K562 (cell line): ENCODE measurements at regions not wholly inside any gene's neighbourhood (a gene's known extent, or its start where the extent isn't known, plus 50 kb on each side); places are given as distances from the start of the nearest gene placed in this dataset.

ENCODE experiments used
- ATAC-seq: fragments of 200-7000 bp; cut with Tn5 transposase; 3 replicates; pipeline ENCODE4 v1.9.1; 2020; ENCODE audit warnings: moderate library complexity
- BruUV-seq: library from RNA; stranded (reverse); fragments of 400-500 nt; replicated peaks from 2 replicates; lab custom pipeline; 2021; lab: Mats Ljungman, UMichigan
- CTCF ChIA-PET: fragments of 300-600 bp; formaldehyde crosslinking; extraction: SDS; loops from one replicate; lab custom pipeline; 2021; ENCODE audit warnings: low intra/inter-chr PET ratio; lab: Yijun Ruan, JAX
- POLR2A ChIA-PET: fragments of 300-600, 350-650 bp; sonication (Branson Sonifier 250); formaldehyde crosslinking; extraction: SDS; loops from one replicate; lab custom pipeline; 2021; ENCODE audit warnings: antibody characterized with exemption, inconsistent platforms; lab: Yijun Ruan, JAX
- DNase-seq, 4 experiments: peaks; one replicate each; pipeline versions ENCODE4 v3.0.0 to v3.0.0-alpha.2; 2011 to 2018; ENCODE audit warnings: low spot score in 3 of 4, mixed read lengths in 3 of 4; ENCODE audit errors: extremely low read depth in 1 of 4
- FAIRE-seq: peaks from 2 replicates; lab custom pipeline; 2011; peaks lifted over from hg19 to GRCh38; lab: Jason Lieb, UNC
- H2AFZ ChIP-seq: 2 replicates; pipeline ENCODE4 v1.6.0; 2011; ENCODE audit warnings: low read depth, low read length, control low read depth, inconsistent platforms
- H3K27ac ChIP-seq: fragments of 200-600 bp; 3 replicates; pipeline ENCODE4 v1.8.0; 2011; ENCODE audit warnings: low read depth, mild to moderate bottlenecking, control low read depth, inconsistent platforms, low read length, moderate library complexity, mixed read lengths; ENCODE audit errors: extremely low read depth
- H3K27me3 ChIP-seq, 2 experiments: fragments of 300-600 bp in 1 of 2; 2 replicates in 1 of 2; 3 replicates in 1 of 2; pipeline versions ENCODE4 v1.6.0 to v1.8.0; 2011; ENCODE audit warnings: inconsistent platforms in 2 of 2, low read length in 2 of 2, mild to moderate bottlenecking in 1 of 2, mixed read lengths in 1 of 2, moderate library complexity in 1 of 2; ENCODE audit not compliant: control insufficient read depth in 2 of 2, insufficient read depth in 2 of 2
- H3K36me3 ChIP-seq: fragments of 300-600 bp; 3 replicates; pipeline ENCODE4 v1.8.0; 2011; ENCODE audit warnings: mild to moderate bottlenecking, low read length, inconsistent platforms; ENCODE audit not compliant: control insufficient read depth, insufficient read depth
- H3K4me1 ChIP-seq, 2 experiments: fragments of 200-600 bp in 1 of 2; replicated peaks in 1 of 2; 2 replicates in 1 of 2; 3 replicates in 1 of 2; pipeline versions ENCODE4 v1.5.1 to v1.8.0; 2011; ENCODE audit warnings: inconsistent platforms in 2 of 2, low read length in 2 of 2, mild to moderate bottlenecking in 1 of 2, mixed read lengths in 1 of 2, moderate library complexity in 1 of 2; ENCODE audit not compliant: control insufficient read depth in 2 of 2, insufficient read depth in 2 of 2
- H3K4me2 ChIP-seq: 2 replicates; pipeline ENCODE4 v1.6.1; 2011; ENCODE audit warnings: low read length, control low read depth, inconsistent platforms, mixed read lengths; ENCODE audit not compliant: insufficient read depth
- H3K4me3 ChIP-seq: fragments of 200-600 bp; sonication (generic), shearing (Covaris generic); 2 replicates; pipeline ENCODE4 v1.5.1; 2016; ENCODE audit warnings: control low read depth, inconsistent platforms
- H3K79me2 ChIP-seq: fragments of 200-600 bp; 3 replicates; pipeline ENCODE4 v1.8.0; 2011; ENCODE audit warnings: low read length, inconsistent platforms; ENCODE audit not compliant: control insufficient read depth, insufficient read depth
- H3K9ac ChIP-seq, 2 experiments: 2 replicates each; pipeline versions ENCODE4 v1.6.0 to v1.6.1; 2011; ENCODE audit warnings: low read depth in 2 of 2, low read length in 2 of 2, control low read depth in 1 of 2, inconsistent platforms in 1 of 2, mild to moderate bottlenecking in 1 of 2, mixed read lengths in 1 of 2; ENCODE audit not compliant: insufficient read depth in 1 of 2
- H3K9me1 ChIP-seq: one replicate; pipeline ENCODE4 v1.6.0; 2011; ENCODE audit warnings: inconsistent platforms, mild to moderate bottlenecking, low read length, moderate library complexity; ENCODE audit not compliant: control insufficient read depth, insufficient read depth
- H3K9me3 ChIP-seq: replicated peaks from 2 replicates; pipeline ENCODE4 v1.5.1; 2011; ENCODE audit warnings: low read depth, low read length, inconsistent platforms; ENCODE audit not compliant: control insufficient read depth, insufficient read depth
- H4K20me1 ChIP-seq: replicated peaks from 2 replicates; pipeline ENCODE4 v1.6.1; 2011; ENCODE audit warnings: low read length, inconsistent platforms, mixed read lengths; ENCODE audit not compliant: control insufficient read depth, insufficient read depth
- BRD4 ChIP-seq: fragments of 200-600 bp; sonication (generic); IDR thresholded peaks from 2 replicates; pipeline ENCODE4 v1.6.1; 2017; ENCODE audit warnings: inconsistent platforms
- CREB1 ChIP-seq, 2 experiments: sonication (generic) in 1 of 2; formaldehyde crosslinking in 1 of 2; IDR thresholded peaks; 2 replicates each; pipeline versions ENCODE4 v1.6.1 to v1.8.0; 2012 to 2022; ENCODE audit warnings: inconsistent platforms in 1 of 2, mild to moderate bottlenecking in 1 of 2, missing genetic modification reagents in 1 of 2, moderate library complexity in 1 of 2
- EWSR1 ChIP-seq: fragments of 450-650 bp; IDR thresholded peaks from 2 replicates; pipeline ENCODE4 v1.6.1; 2018; ENCODE audit warnings: borderline replicate concordance, mild to moderate bottlenecking, low read depth, moderate library complexity; ENCODE audit not compliant: partially characterized antibody
- GATAD2A ChIP-seq: fragments of 450-650 bp; IDR thresholded peaks from 2 replicates; pipeline ENCODE4 v1.6.1; 2017
- HDAC2 ChIP-seq: fragments of 450-650 bp; IDR thresholded peaks from 2 replicates; pipeline ENCODE4 v1.6.1; 2016; ENCODE audit warnings: mild to moderate bottlenecking
- HDAC8 ChIP-seq: fragments of 450-650 bp; IDR thresholded peaks from 2 replicates; pipeline ENCODE4 v1.6.1; 2016; ENCODE audit warnings: mild to moderate bottlenecking, missing genetic modification characterization, moderate library complexity, missing compliant biosample characterization
- HINFP ChIP-seq: fragments of 450-650 bp; conservative IDR thresholded peaks from 2 replicates; pipeline ENCODE4 v1.6.1; 2016; ENCODE audit warnings: missing genetic modification characterization, low read depth, mild to moderate bottlenecking, control low read depth, missing compliant biosample characterization
- IRF2 ChIP-seq: sonication (generic); formaldehyde crosslinking; IDR thresholded peaks from 2 replicates; pipeline ENCODE4 v1.8.1; 2022; ENCODE audit warnings: mild to moderate bottlenecking, missing genetic modification reagents
- MNT ChIP-seq, 2 experiments: fragments of 450-650 bp; conservative IDR thresholded peaks; 2 replicates each; pipeline ENCODE4 v1.6.1; 2017; ENCODE audit warnings: mild to moderate bottlenecking in 2 of 2, moderate library complexity in 2 of 2
- MYC ChIP-seq, 2 experiments: fragments of 250-450 bp in 1 of 2; sonication (Bioruptor Pico) in 1 of 2; IDR thresholded peaks; 2 replicates each; pipeline versions ENCODE4 v1.5.1 to v1.6.1; 2012 to 2021; ENCODE audit warnings: low read depth in 2 of 2, borderline replicate concordance in 1 of 2, improper control_type of control experiment in 1 of 2, low read length in 1 of 2, mild to moderate bottlenecking in 1 of 2, moderate library complexity in 1 of 2
- STAT5B ChIP-seq: fragments of 250-450 bp; sonication (Bioruptor Pico); IDR thresholded peaks from 2 replicates; pipeline ENCODE4 v1.8.0; 2021; ENCODE audit warnings: mild to moderate bottlenecking, inconsistent platforms
- TARDBP ChIP-seq: fragments of 450-650 bp; IDR thresholded peaks from 2 replicates; pipeline ENCODE4 v1.6.1; 2016
- TFE3 ChIP-seq: fragments of 450-650 bp; formaldehyde crosslinking; IDR thresholded peaks from 2 replicates; pipeline ENCODE4 v1.4.0; 2020; ENCODE audit warnings: mild to moderate bottlenecking, mixed read lengths
- ZHX1 ChIP-seq: fragments of 150-350 bp; conservative IDR thresholded peaks from 2 replicates; pipeline ENCODE4 v1.6.1; 2014; ENCODE audit warnings: low read length
- WGBS: fragments of 100-300 bp; shearing (Covaris generic); methylation state at CpG from one replicate; pipeline ENCODE4 v1.1.6; 2016; ENCODE audit warnings: low coverage, mixed read lengths; ENCODE audit not compliant: insufficient coverage; ENCODE audit errors: missing lambda C conversion rate; 5-methylcytosine and 5-hydroxymethylcytosine counted together
- in situ Hi-C: fragments of 300-500 bp; cut with MboI; formaldehyde crosslinking; loops from 4 replicates; pipeline ENCODE4 v1.15.0; 2018; ENCODE audit warnings: inconsistent platforms, mixed read lengths
- intact Hi-C: fragments of 100-400 bp; cut with micrococcal nuclease; formaldehyde crosslinking; loops from 2 replicates; pipeline ENCODE4 v1.14.2; 2022

- TF ChIP-seq IRF2 (no peak), HDAC8 (no peak), EWSR1 (no peak), BRD4 (no peak), GATAD2A (no peak), MNT (conservative IDR thresholded peaks at IDR 0.05) (no peak), TARDBP (no peak)
- TF ChIP-seq, all 486 proteins: peak for 0
These were observed 624.4 kb downstream of the IRX1 start (continued) for GRCh38 chr5:4220016-4220415.

- Histone ChIP-seq H3K4me2 (no peak overlapping the region), H3K4me1 (no peaks in the 10 kb centered on the region), H3K9ac (no peak overlapping the region), H3K9me3 (no peaks in the 10 kb centered on the region; the same call in 1 of the 2 replicates), H4K20me1 (no peaks in the 10 kb centered on the region), H3K9me1 (no peaks in the 10 kb centered on the region), H3K79me2 (no peaks in the 10 kb centered on the region), H2AFZ (no peak overlapping the region), H3K27ac (no peak overlapping the region), H3K27me3 (no peaks in the 10 kb centered on the region; a peak in 1 of 5 replicates), H3K36me3 (no peaks in the 10 kb centered on the region), H3K4me3 (no peak overlapping the region)
- BruUV-seq = no TSS peak
- no peak for DNase-seq
- ATAC-seq = no peak
- POLR2A ChIA-PET = no interaction called here
- in situ Hi-C loops (no loop called here), intact Hi-C loops (no loop called here)
- WGBS = 0% methylated on average over 8 of the region's 8 CpGs
- no peak for FAIRE-seq
- CTCF ChIA-PET = interaction anchor here (0.6 kb wide), 1 partner anchor 109 kb away, joined by 3 read pairs; no protein-coding TSS in a partner anchor
- TF ChIP-seq ZHX1 = no peak
- no peak for TF ChIP-seq HINFP
- no peak for TF ChIP-seq CREB1 (IDR thresholded peaks at IDR 0.05)
- no peak for TF ChIP-seq CREB1 (CRISPR knock-in tag; IDR thresholded peaks at IDR 0.05)
- TF ChIP-seq MYC (IDR thresholded peaks at IDR 0.05; ENCODE audit: low read depth, low read length) = no peak
- no peak for TF ChIP-seq MYC (CRISPR knock-in tag; IDR thresholded peaks at IDR 0.05; ENCODE audit: borderline replicate concordance, low read depth)
- no peak for TF ChIP-seq TFE3 (CRISPR knock-in tag)
- no peak for TF ChIP-seq STAT5B (CRISPR knock-in tag)
- no peak for TF ChIP-seq HDAC2
These were observed 625.4 kb downstream of the IRX1 start for GRCh38 chr5:4221048-4221447.
